ENCODE measurements at regions not wholly inside any gene's neighbourhood (a gene's known extent, or its start where the extent isn't known, plus 50 kb on each side); places are given as distances from the start of the nearest gene placed in this dataset.
A peak's percentile ranks its signal among the peaks of the same experiment; 100 is the strongest.
"Not testable (repeated sequence)": the region's sequence is repeated elsewhere in the genome, so short reads cannot be mapped to it uniquely, and the experiment has no call there.

DNA sequence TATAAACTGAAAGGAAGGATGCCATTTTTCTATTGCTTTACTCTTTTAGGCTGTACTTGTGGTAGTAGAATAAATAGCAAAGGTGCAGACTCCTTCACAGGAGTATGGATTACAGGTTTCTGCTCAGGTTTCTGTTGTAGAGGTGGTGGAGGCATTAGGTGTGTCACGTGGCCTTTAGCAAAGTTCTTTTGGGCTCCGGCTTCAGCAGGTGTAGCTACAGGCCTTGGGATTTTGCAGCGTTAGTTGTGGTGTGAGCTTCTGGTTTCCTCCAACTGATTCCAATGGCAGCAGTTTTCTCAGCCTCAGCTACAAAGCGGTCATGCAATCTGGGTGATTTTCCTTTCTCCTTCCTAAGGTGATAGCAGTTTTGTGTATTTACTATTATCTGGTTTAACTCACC is 255.8 kb upstream of the GK2 start:
- no peaks in the 10 kb centered on the region for H3K36me3 ChIP-seq (replicated peaks; ENCODE audit: control insufficient read depth, insufficient read depth, low read length)
- H3K4me3 ChIP-seq (ENCODE audit: insufficient read depth, low read depth, low read length) = no peak overlapping the region
- no peak for DNase-seq
- no peaks in the 10 kb centered on the region for H3K27me3 ChIP-seq (ENCODE audit: control insufficient read depth, insufficient read depth, low read length)

DNA sequence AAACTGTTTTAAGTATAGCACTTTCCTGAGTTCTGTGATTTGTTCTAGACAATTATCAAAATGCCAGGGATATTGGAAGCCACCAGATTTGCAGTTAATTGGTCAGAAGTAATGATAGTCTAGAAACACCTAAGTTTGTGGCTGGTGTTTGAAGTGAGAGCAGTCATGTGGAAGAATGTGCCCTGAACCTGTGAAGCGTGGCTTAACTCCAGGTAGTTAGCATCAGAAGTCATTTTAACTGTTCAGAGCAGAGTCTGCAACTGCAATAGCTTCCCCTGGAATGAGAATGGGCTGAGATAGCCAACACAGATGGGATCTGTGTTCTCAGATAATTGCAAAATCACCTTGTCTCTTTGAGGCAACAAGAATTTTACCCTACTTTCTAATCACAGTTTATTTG is 255.1 kb upstream of the GK2 start:
- H3K4me3 ChIP-seq (ENCODE audit: insufficient read depth, low read depth, low read length) = no peak overlapping the region
- DNase-seq = no peak
- no peaks in the 10 kb centered on the region for H3K27me3 ChIP-seq (ENCODE audit: control insufficient read depth, insufficient read depth, low read length)
- no peaks in the 10 kb centered on the region for H3K36me3 ChIP-seq (replicated peaks; ENCODE audit: control insufficient read depth, insufficient read depth, low read length)

DNA sequence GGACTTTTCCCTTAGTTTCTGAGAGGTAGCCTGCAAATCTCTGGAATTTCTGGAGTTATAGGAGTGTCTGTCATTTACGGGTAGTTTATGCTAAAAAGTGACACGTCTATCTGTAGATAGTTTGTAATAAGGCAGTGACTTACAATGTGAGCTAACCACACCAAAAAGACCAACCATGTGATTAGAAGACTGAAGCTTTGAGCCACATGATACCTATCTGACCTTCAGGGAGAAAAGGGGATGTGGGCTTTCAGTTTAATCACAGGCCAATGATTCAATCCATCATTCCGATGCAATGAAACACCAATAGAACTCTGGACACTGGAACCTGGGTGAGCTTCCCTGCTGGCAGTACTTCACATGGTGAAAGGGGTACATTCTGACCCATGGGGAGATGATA is 254.6 kb upstream of the GK2 start:
- H3K36me3 ChIP-seq (replicated peaks; ENCODE audit: control insufficient read depth, insufficient read depth, low read length) = no peaks in the 10 kb centered on the region
- H3K4me3 ChIP-seq (ENCODE audit: insufficient read depth, low read depth, low read length) = no peak overlapping the region
- DNase-seq = no peak
- no peaks in the 10 kb centered on the region for H3K27me3 ChIP-seq (ENCODE audit: control insufficient read depth, insufficient read depth, low read length)

DNA sequence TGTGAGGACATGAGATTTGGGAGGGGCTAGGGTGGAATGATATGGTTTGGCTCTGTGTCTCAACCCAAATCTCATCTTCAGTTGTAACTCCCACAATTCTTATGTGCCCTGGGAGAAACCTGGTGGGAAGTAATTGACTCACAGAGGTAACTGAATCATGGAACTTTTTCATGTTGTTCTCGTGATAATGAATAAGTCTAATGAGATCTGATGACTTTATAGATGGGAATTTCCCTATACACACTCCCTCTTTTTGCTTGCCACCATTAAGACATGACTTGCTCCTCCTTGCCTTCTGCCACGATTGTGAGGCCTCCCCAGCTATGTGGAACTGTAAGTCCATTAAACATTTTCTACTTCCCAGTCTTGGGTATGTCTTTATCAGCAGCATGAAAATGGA is 253.2 kb upstream of the GK2 start:
- no peak overlapping the region for H3K4me3 ChIP-seq (ENCODE audit: insufficient read depth, low read depth, low read length)
- DNase-seq = no peak
- H3K36me3 ChIP-seq (replicated peaks; ENCODE audit: control insufficient read depth, insufficient read depth, low read length) = no peaks in the 10 kb centered on the region
- no peaks in the 10 kb centered on the region for H3K27me3 ChIP-seq (ENCODE audit: control insufficient read depth, insufficient read depth, low read length)

DNA sequence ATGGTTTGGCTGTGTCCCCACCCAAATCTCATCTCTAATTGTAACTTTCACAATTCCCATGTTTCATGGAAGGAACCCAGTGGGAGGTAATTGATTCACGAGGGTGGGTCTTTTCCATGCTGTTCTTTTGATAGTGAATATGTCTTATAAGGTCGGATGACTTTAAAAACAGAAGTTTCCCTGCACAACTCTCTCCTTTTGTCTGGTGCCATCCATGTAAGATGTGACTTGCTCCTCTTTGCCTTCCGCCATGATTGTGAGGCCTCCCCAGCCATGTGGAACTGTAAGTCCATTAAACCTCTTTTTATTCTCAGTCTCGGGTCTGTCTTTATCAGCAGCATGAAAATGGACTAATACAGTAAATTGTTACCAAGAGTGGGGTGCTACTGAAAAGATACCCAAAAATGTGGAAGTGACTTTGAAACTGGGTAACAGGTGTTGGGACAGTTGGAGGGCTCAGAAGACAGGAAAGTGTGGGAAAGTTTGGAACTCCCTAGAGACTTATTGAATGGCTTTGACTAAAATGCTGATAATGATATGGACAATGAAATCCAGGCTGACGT is 251.4 kb upstream of the GK2 start:
- DNase-seq; H3K36me3 ChIP-seq (replicated peaks; ENCODE audit: control insufficient read depth, insufficient read depth, low read length); H3K27me3 ChIP-seq (ENCODE audit: control insufficient read depth, insufficient read depth, low read length); H3K4me3 ChIP-seq (ENCODE audit: insufficient read depth, low read depth, low read length): not testable (repeated sequence)

DNA sequence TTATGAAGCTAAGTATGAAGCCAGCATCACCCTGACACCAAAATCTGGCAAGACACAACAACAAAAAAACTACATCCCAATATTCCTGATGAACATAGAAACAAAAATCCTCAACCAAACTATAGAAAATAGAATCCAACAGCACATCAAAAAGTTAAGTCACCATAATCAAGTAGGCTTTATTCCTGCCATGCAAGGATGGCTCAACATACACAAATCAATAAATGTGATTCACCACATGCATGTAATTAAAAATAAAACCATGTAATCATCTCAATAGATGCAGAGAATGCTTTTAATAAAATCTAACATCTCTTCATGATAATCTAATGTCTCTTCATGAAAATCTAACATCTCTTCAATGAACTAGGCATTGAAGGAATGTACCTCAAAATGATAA is 249.4 kb upstream of the GK2 start:
- DNase-seq = no peak
- H3K36me3 ChIP-seq (replicated peaks; ENCODE audit: control insufficient read depth, insufficient read depth, low read length) = no peaks in the 10 kb centered on the region
- no peak overlapping the region for H3K4me3 ChIP-seq (ENCODE audit: insufficient read depth, low read depth, low read length)
- H3K27me3 ChIP-seq (ENCODE audit: control insufficient read depth, insufficient read depth, low read length) = no peaks in the 10 kb centered on the region

DNA sequence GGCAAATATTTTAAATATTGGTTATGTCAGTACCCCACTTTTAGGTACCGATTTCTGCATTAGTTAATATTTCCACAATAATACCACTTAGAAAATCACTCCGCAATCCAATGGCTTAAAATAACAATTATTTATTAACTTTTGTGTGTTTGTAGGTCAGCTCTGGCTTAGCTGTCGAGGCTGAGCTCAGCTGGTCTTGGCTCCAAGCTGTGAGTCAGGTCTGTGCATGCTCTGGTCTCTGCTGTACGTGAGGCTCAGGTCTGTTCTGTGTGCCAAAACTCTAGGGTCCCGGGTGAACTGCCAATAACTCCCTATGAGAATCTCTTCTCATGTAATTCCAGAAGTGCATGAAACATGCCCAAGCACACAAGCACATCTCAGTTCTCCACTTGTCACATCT is 245.8 kb upstream of the GK2 start:
- DNase-seq = no peak
- H3K27me3 ChIP-seq (ENCODE audit: control insufficient read depth, insufficient read depth, low read length) = no peaks in the 10 kb centered on the region
- no peak overlapping the region for H3K4me3 ChIP-seq (ENCODE audit: insufficient read depth, low read depth, low read length)
- H3K36me3 ChIP-seq (replicated peaks; ENCODE audit: control insufficient read depth, insufficient read depth, low read length) = no peaks in the 10 kb centered on the region

DNA sequence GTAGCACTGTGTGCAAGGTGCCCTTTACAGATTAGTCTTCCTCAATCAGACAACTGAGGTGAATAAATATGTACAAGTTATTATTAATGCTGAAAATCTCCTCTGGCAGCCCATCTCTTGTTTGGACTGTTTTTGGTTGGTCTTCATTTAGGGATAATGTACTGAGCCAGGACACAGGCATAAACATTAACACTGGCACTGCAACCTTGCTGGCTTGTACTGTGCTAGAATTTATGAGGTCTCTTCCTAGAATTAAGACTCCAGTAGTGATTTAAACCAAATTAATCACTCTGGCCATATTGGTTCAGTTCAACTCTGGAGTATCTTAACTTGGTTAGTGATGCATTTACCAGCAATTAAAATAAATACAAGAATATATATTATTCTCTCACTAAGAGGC is 244.7 kb upstream of the GK2 start:
- DNase-seq = no peak
- Histone ChIP-seq H3K4me3 (ENCODE audit: insufficient read depth, low read depth, low read length) (no peak overlapping the region), H3K27me3 (ENCODE audit: control insufficient read depth, insufficient read depth, low read length) (no peaks in the 10 kb centered on the region), H3K36me3 (replicated peaks; ENCODE audit: control insufficient read depth, insufficient read depth, low read length) (no peaks in the 10 kb centered on the region)

DNA sequence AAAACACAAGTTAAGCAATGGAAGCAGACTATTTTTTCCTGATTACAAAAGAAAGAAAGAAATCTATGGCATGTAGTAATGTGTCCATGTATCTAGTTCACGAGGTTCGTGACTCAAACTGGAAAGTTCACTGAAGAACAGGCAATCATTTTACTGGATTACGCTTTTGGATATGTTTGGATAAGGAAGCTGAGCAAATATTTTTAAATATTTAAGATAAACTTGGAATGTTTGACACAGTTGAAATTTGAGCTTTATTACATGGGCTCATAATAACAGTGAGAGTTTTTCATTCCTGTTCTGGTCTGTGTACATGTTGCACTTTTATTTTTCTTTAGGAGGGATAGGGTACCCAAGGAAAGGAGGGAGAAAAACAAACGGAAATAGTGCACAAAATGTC is 244.2 kb upstream of the GK2 start:
- H3K4me3 ChIP-seq (ENCODE audit: insufficient read depth, low read depth, low read length) = no peak overlapping the region
- DNase-seq = no peak
- H3K36me3 ChIP-seq (replicated peaks; ENCODE audit: control insufficient read depth, insufficient read depth, low read length) = no peaks in the 10 kb centered on the region
- H3K27me3 ChIP-seq (ENCODE audit: control insufficient read depth, insufficient read depth, low read length) = no peaks in the 10 kb centered on the region

DNA sequence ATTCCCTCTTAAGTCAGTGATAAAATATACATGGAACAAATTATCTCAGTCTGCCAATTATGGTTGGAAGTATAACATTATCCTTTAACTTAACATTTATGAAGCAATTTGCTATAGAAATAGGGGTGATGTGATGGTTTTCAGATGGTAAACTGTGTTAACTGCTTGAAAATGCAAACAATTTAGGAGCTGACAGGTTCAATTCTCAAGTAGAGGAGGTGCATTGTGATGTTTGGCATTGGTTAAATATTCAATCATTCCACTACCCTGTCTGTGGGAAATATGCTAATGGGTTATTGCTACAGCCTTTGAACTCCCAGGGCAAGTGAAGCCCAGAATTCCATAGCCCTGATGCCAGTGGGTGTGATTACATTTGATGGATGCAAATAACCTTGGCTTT is 243.4 kb upstream of the GK2 start:
- peak; percentile 2 for DNase-seq
- no peaks in the 10 kb centered on the region for H3K27me3 ChIP-seq (ENCODE audit: control insufficient read depth, insufficient read depth, low read length)
- no peak overlapping the region for H3K4me3 ChIP-seq (ENCODE audit: insufficient read depth, low read depth, low read length)
- H3K36me3 ChIP-seq (replicated peaks; ENCODE audit: control insufficient read depth, insufficient read depth, low read length) = no peaks in the 10 kb centered on the region

DNA sequence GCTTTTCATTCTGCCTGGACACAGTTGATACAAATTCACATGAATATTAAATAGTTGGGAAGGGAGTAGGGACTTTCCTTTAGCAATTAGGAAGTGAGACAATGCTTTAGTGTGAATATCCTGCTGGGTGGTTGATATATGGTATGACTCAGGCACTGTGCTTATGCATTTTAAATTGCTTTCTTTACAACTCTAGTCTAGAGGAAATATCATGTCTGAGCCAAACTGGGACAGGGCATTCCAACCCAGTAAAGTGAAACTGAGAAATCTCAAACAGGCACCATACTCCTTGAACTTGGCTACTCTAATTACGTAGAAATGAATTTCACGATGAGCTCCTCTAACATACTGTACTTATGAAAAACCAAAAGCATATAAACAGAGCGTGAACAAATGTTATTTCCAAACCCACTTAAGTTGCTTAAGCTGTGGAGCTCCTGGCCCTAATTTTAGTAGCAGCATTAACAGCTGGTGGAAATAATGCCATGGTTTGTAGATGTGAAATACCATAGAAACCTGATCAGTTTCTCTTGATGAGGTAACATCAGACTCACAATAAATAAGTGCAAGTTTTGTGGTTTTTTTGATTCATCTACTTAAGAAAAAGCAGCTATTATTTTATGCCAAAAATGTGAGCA is 242.9 kb upstream of the GK2 start:
- no peaks in the 10 kb centered on the region for H3K36me3 ChIP-seq (replicated peaks; ENCODE audit: control insufficient read depth, insufficient read depth, low read length)
- no peaks in the 10 kb centered on the region for H3K27me3 ChIP-seq (ENCODE audit: control insufficient read depth, insufficient read depth, low read length)
- DNase-seq = no peak
- no peak overlapping the region for H3K4me3 ChIP-seq (ENCODE audit: insufficient read depth, low read depth, low read length)

DNA sequence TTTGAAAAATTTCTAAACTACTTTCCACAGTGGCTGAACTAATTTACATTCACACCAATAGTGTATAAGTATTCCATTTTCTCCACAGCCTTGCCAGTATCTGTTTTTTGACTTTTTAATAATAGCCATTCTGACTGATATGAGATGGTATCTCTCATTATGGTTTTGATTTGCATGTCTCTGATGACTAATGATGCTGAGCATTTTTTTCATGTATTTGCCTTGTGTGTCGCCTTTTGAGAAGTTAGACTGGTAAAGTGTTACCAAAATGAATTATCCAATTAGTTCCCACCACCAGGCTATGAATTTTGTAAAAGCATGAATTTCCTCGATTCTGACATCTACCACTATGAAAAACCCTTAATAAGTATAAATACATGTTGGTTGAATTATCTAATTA is 242.2 kb upstream of the GK2 start:
- no peaks in the 10 kb centered on the region for H3K27me3 ChIP-seq (ENCODE audit: control insufficient read depth, insufficient read depth, low read length)
- no peaks in the 10 kb centered on the region for H3K36me3 ChIP-seq (replicated peaks; ENCODE audit: control insufficient read depth, insufficient read depth, low read length)
- no peak overlapping the region for H3K4me3 ChIP-seq (ENCODE audit: insufficient read depth, low read depth, low read length)
- no peak for DNase-seq

DNA sequence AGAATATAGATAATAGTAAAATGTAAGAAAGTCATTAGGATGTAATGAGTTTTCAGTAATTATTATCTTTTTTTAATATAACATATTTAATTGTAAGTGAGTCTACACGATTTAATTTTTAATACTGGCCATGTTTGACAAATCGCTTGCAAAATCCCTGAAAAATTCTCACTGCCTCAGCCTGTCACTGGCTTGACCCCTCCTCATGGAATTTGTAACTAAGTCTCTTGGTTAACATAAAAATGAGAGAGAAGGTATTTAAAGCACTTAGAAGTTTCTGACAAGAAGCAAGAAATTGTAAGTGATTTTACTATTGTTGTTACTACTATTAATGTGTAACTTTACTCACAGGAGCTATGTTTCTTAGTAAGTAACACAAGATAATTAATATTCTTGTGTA is 237.9 kb upstream of the GK2 start:
- Histone ChIP-seq H3K36me3 (replicated peaks; ENCODE audit: control insufficient read depth, insufficient read depth, low read length) (no peaks in the 10 kb centered on the region), H3K27me3 (ENCODE audit: control insufficient read depth, insufficient read depth, low read length) (no peaks in the 10 kb centered on the region), H3K4me3 (ENCODE audit: insufficient read depth, low read depth, low read length) (no peak overlapping the region)
- DNase-seq = no peak

DNA sequence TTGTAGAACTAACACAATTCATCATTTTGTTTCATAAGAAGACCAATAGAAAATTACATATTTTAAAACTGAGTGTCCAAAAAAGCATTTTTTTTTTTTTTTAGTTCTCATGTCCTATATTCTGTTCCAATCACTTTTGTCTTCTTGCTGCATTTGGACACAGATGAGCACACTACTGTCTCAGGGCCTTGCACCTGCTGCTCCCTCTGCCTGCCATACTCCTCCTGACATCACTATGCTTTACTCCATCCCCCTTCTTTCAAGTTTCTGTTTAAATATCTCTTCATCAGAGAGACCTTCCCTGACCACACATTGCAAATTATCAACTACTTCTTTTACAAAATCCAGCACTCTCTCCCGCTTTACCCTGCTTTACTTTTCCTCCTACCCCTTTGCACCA is 230.7 kb upstream of the GK2 start:
- no peaks in the 10 kb centered on the region for H3K36me3 ChIP-seq (replicated peaks; ENCODE audit: control insufficient read depth, insufficient read depth, low read length)
- no peak for DNase-seq
- no peaks in the 10 kb centered on the region for H3K27me3 ChIP-seq (ENCODE audit: control insufficient read depth, insufficient read depth, low read length)
- no peak overlapping the region for H3K4me3 ChIP-seq (ENCODE audit: insufficient read depth, low read depth, low read length)

DNA sequence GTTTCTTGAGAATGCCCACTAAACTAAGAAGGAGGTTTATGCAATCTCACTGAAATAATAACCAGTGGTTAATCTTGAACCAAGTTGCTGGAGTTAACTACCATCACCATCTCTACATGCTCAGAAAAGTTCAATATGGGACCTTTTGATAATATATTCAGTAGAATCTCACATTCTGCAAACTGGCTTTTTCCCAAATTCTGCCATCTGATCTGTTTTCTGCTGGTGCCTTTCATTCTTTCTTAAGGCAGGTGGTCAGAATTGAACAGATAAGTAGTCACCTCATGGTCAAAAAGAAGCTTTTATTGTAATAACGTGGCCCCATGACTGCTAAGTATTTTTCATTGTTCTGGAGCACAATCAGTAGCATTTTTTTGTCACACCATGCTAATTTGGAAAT is 229.0 kb upstream of the GK2 start:
- Histone ChIP-seq H3K27me3 (ENCODE audit: control insufficient read depth, insufficient read depth, low read length) (no peaks in the 10 kb centered on the region), H3K4me3 (ENCODE audit: insufficient read depth, low read depth, low read length) (no peak overlapping the region), H3K36me3 (replicated peaks; ENCODE audit: control insufficient read depth, insufficient read depth, low read length) (no peaks in the 10 kb centered on the region)
- no peak for DNase-seq

DNA sequence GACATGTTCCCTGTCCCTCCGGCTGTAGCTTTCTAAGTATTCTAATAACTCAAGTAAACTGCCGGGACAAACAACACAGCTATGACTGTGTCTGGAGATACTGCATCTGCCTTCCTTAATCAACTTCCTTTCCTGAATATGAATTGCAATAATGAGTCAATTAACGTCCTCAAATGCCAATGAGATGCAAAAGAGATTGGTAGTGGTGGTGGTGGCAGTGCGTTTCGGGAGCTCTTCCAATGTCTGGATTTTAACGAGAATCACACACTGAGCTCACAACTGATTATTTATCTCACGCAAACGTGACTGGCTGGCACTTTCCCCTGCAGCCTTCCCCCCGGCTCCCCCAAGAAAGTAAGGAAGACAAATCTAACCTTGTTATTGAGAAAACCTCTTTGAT is 226.1 kb upstream of the GK2 start:
- no peaks in the 10 kb centered on the region for H3K27me3 ChIP-seq (ENCODE audit: control insufficient read depth, insufficient read depth, low read length)
- DNase-seq = no peak
- H3K4me3 ChIP-seq (ENCODE audit: insufficient read depth, low read depth, low read length) = no peak overlapping the region
- H3K36me3 ChIP-seq (replicated peaks; ENCODE audit: control insufficient read depth, insufficient read depth, low read length) = no peaks in the 10 kb centered on the region

Measured in H7 (cell line).